H9 (cell line): ENCODE measurements at regions not wholly inside any gene's neighbourhood (a gene's known extent, or its start where the extent isn't known, plus 50 kb on each side); places are given as distances from the start of the nearest gene placed in this dataset.

Experiments used
- DNase-seq: peaks from one replicate; pipeline ENCODE4 v3.0.0-alpha.2; 2017
- H2AFZ ChIP-seq: one replicate; pipeline ENCODE4 v1.6.1; 2013; ENCODE audit warnings: mild to moderate bottlenecking, low read length, control low read depth, moderate library complexity
- H2AK5ac ChIP-seq: 2 replicates; pipeline ENCODE4 v1.6.1; 2013; ENCODE audit warnings: low read length, control low read depth, mixed read lengths; ENCODE audit not compliant: insufficient read length
- H2BK120ac ChIP-seq: one replicate; pipeline ENCODE4 v1.6.1; 2013; ENCODE audit warnings: low read depth, mild to moderate bottlenecking, low read length, control low read depth, inconsistent platforms; ENCODE audit not compliant: poor library complexity, severe bottlenecking
- H2BK12ac ChIP-seq: 2 replicates; pipeline ENCODE4 v1.6.1; 2013; ENCODE audit warnings: low read length, control low read depth, mixed read lengths, low read depth; ENCODE audit not compliant: insufficient read length
- H2BK15ac ChIP-seq: 2 replicates; pipeline ENCODE4 v1.6.1; 2013; ENCODE audit warnings: low read depth, low read length, control low read depth
- H2BK20ac ChIP-seq: one replicate; pipeline ENCODE4 v1.6.1; 2013; ENCODE audit warnings: low read depth, mild to moderate bottlenecking, low read length, control low read depth, inconsistent platforms; ENCODE audit not compliant: poor library complexity, severe bottlenecking
- H2BK5ac ChIP-seq: 2 replicates; pipeline ENCODE4 v1.6.1; 2013; ENCODE audit warnings: low read length, control low read depth, mixed read lengths; ENCODE audit not compliant: insufficient read length
- H3K14ac ChIP-seq: 2 replicates; pipeline ENCODE4 v1.6.1; 2013; ENCODE audit warnings: low read length, control low read depth; ENCODE audit not compliant: insufficient read depth
- H3K18ac ChIP-seq: 2 replicates; pipeline ENCODE4 v1.6.1; 2013; ENCODE audit warnings: low read depth, mild to moderate bottlenecking, mixed read lengths, low read length, control low read depth; ENCODE audit not compliant: insufficient read length
- H3K23ac ChIP-seq: 2 replicates; pipeline ENCODE4 v1.6.1; 2013; ENCODE audit warnings: low read length, control low read depth, mixed read lengths, low read depth; ENCODE audit not compliant: insufficient read length
- H3K23me2 ChIP-seq: 2 replicates; pipeline ENCODE4 v1.6.1; 2013; ENCODE audit warnings: low read depth, mild to moderate bottlenecking, mixed read lengths, low read length, control low read depth; ENCODE audit not compliant: insufficient read length, poor library complexity, severe bottlenecking
- H3K27ac ChIP-seq: 2 replicates; pipeline ENCODE4 v1.5.1; 2013; ENCODE audit warnings: low read length, control low read depth, mixed read lengths, low read depth; ENCODE audit not compliant: insufficient read length
- H3K27me3 ChIP-seq: 2 replicates; pipeline ENCODE4 v1.6.1; 2013; ENCODE audit warnings: low read length, control low read depth, inconsistent platforms; ENCODE audit not compliant: insufficient read depth
- H3K4ac ChIP-seq: 2 replicates; pipeline ENCODE4 v1.6.1; 2013; ENCODE audit warnings: low read depth, mild to moderate bottlenecking, control low read depth, inconsistent platforms, low read length, moderate library complexity
- H3K4me1 ChIP-seq: 2 replicates; pipeline ENCODE4 v1.6.1; 2013; ENCODE audit warnings: low read length, control low read depth, inconsistent platforms; ENCODE audit not compliant: insufficient read depth
- H3K4me2 ChIP-seq: 2 replicates; pipeline ENCODE4 v1.6.1; 2013; ENCODE audit warnings: low read length, control low read depth, mixed read lengths; ENCODE audit not compliant: insufficient read length, insufficient read depth
- H3K56ac ChIP-seq: 2 replicates; pipeline ENCODE4 v1.6.1; 2013; ENCODE audit warnings: low read depth, mild to moderate bottlenecking, mixed read lengths, low read length, control low read depth; ENCODE audit not compliant: insufficient read length
- H3K79me1 ChIP-seq: 2 replicates; pipeline ENCODE4 v1.6.1; 2013; ENCODE audit warnings: low read depth, mild to moderate bottlenecking, moderate library complexity, low read length, control low read depth, inconsistent platforms; ENCODE audit not compliant: insufficient read depth, poor library complexity, severe bottlenecking
- H3K79me2 ChIP-seq: 2 replicates; pipeline ENCODE4 v1.6.1; 2013; ENCODE audit warnings: low read length, control low read depth, inconsistent platforms; ENCODE audit not compliant: insufficient read depth
- H3K9ac ChIP-seq: 2 replicates; pipeline ENCODE4 v1.6.1; 2013; ENCODE audit warnings: low read length, control low read depth, mixed read lengths; ENCODE audit not compliant: insufficient read length; ENCODE audit errors: extremely low read depth
- H3K9me3 ChIP-seq: one replicate; pipeline ENCODE4 v1.6.1; 2013; ENCODE audit warnings: low read depth, low read length, inconsistent platforms; ENCODE audit not compliant: control insufficient read depth
- H3T11ph ChIP-seq: one replicate; pipeline ENCODE4 v1.6.1; 2013; ENCODE audit warnings: mild to moderate bottlenecking, low read length, control low read depth, inconsistent platforms
- H4K20me1 ChIP-seq: one replicate; pipeline ENCODE4 v1.6.1; 2013; ENCODE audit not compliant: control insufficient read depth, insufficient read length, insufficient read depth
- H4K5ac ChIP-seq: 2 replicates; pipeline ENCODE4 v1.6.1; 2013; ENCODE audit warnings: low read depth, mild to moderate bottlenecking, mixed read lengths, low read length, control low read depth; ENCODE audit not compliant: insufficient read length
- H4K8ac ChIP-seq: replicated peaks from 2 replicates; pipeline ENCODE4 v1.6.1; 2013; ENCODE audit warnings: low read length, control low read depth, mixed read lengths, low read depth; ENCODE audit not compliant: insufficient read length
- H4K91ac ChIP-seq: 2 replicates; pipeline ENCODE4 v1.6.1; 2013; ENCODE audit warnings: low read depth, mild to moderate bottlenecking, moderate library complexity, mixed read lengths, low read length, control low read depth; ENCODE audit not compliant: insufficient read length
- H3K27ac Mint-ChIP-seq, 3 experiments: 2 replicates in 2 of 3; 3 replicates in 1 of 3; pipeline ENCODE4 v1.8.0; 2020 to 2021; ENCODE audit warnings: mixed read lengths in 3 of 3, mild to moderate bottlenecking in 1 of 3, moderate library complexity in 1 of 3
- H3K27me3 Mint-ChIP-seq: 2 replicates; pipeline ENCODE4 v1.8.0; 2021; ENCODE audit warnings: low read depth, mild to moderate bottlenecking, moderate library complexity, mixed read lengths
- H3K36me3 Mint-ChIP-seq, 3 experiments: 2 replicates in 2 of 3; 3 replicates in 1 of 3; pipeline ENCODE4 v1.8.0; 2020 to 2021; ENCODE audit warnings: low read depth in 3 of 3, mixed read lengths in 3 of 3; ENCODE audit not compliant: insufficient read depth in 1 of 3
- H3K4me1 Mint-ChIP-seq, 2 experiments: 2 replicates each; pipeline ENCODE4 v1.8.0; 2020; ENCODE audit warnings: mixed read lengths in 2 of 2
- H3K4me3 Mint-ChIP-seq, 2 experiments: 2 replicates in 1 of 2; 3 replicates in 1 of 2; pipeline ENCODE4 v1.8.0; 2020 to 2021; ENCODE audit warnings: mild to moderate bottlenecking in 2 of 2, mixed read lengths in 2 of 2, moderate library complexity in 1 of 2
- H3K9me3 Mint-ChIP-seq, 2 experiments: 2 replicates in 1 of 2; 3 replicates in 1 of 2; pipeline ENCODE4 v1.8.0; 2020; ENCODE audit warnings: mild to moderate bottlenecking in 2 of 2, mixed read lengths in 2 of 2, moderate library complexity in 1 of 2
- CTCF ChIP-seq: fragments of 200-600 bp; sonication (generic); conservative IDR thresholded peaks from 3 replicates; pipeline ENCODE4 v1.8.0; 2021; ENCODE audit warnings: antibody characterized with exemption, mild to moderate bottlenecking
- WGBS: extraction: QIAGEN DNeasy Blood & Tissue Kit; methylation state at CpG from one replicate; pipeline ENCODE4 v1.1.7; 2013; ENCODE audit warnings: missing lambda C conversion rate, low lambda C conversion rate, mixed read lengths; ENCODE audit not compliant: insufficient read length; ENCODE audit errors: extremely low coverage; 5-methylcytosine and 5-hydroxymethylcytosine counted together

- H3K27ac Mint-ChIP-seq = peak overlapping the region in 1 of 3 experiments; percentile 74; a peak in 1 of 7 replicates
- Histone ChIP-seq H3K4me1 (no peaks in the 10 kb centered on the region; the same call in 1 of the 2 replicates), H3K27me3 (no peaks in the 10 kb centered on the region), H4K20me1 (no peaks in the 10 kb centered on the region), H2BK15ac (no peak overlapping the region), H4K8ac (no peak overlapping the region), H3K23ac (no peak overlapping the region), H2BK5ac (no peak overlapping the region), H2AK5ac (no peak overlapping the region), H3K14ac (no peak overlapping the region), H2BK120ac (no peak overlapping the region), H3K56ac (no peak overlapping the region), H3K9me3 (no peaks in the 10 kb centered on the region), H3K23me2 (no peaks in the 10 kb centered on the region), H2AFZ (no peak overlapping the region), H3K27ac (no peak overlapping the region), H3K9ac (no peak overlapping the region), H2BK12ac (no peak overlapping the region), H4K5ac (no peak overlapping the region), H3K79me2 (no peaks in the 10 kb centered on the region), H3K79me1 (no peaks in the 10 kb centered on the region), H3K18ac (no peak overlapping the region), H3T11ph (no peak overlapping the region), H3K4me2 (no peak overlapping the region), H3K4ac (no peak overlapping the region), H4K91ac (no peak overlapping the region), H2BK20ac (no peak overlapping the region)
- DNase-seq = no peak
- no peaks in the 10 kb centered on the region for H3K9me3 Mint-ChIP-seq
- H3K4me3 Mint-ChIP-seq = no peak overlapping the region
- no peak for TF ChIP-seq CTCF
- no peaks in the 10 kb centered on the region for H3K27me3 Mint-ChIP-seq
- peaks cover 18 to 21% of the 10 kb centered on the region in 2 experiments for H3K4me1 Mint-ChIP-seq
- WGBS = no CpG with 5 or more reads among the region's 4 CpGs
- H3K36me3 Mint-ChIP-seq = no peaks in the 10 kb centered on the region
Observed at GRCh38 chr5:52269859-52270258, 517.9 kb upstream of the ITGA1 start.
